WI38 (cell line): ENCODE measurements at regions not wholly inside any gene's neighbourhood (a gene's known extent, or its start where the extent isn't known, plus 50 kb on each side); places are given as distances from the start of the nearest gene placed in this dataset.

ENCODE experiments used
- H3K4me3 ChIP-seq: 2 replicates; pipeline ENCODE4 v1.5.1; 2011; ENCODE audit warnings: low read depth, mild to moderate bottlenecking, control low read depth, low read length
- CTCF ChIP-seq: IDR thresholded peaks from 2 replicates; pipeline ENCODE4 v1.5.1; 2012; ENCODE audit warnings: low read depth, mild to moderate bottlenecking, control low read depth, low read length

- no peak for TF ChIP-seq CTCF
- no peak overlapping the region for H3K4me3 ChIP-seq
Measured at GRCh38 chr7:109503421-109503820, 933.7 kb downstream of the DNAJB9 start.

- H3K4me3 ChIP-seq: no peak overlapping the region
- TF ChIP-seq CTCF: no peak
Measured at GRCh38 chr7:109522585-109522984, 952.9 kb downstream of the DNAJB9 start.

- no peak overlapping the region for H3K4me3 ChIP-seq
- TF ChIP-seq CTCF: no peak
Measured at GRCh38 chr7:109527833-109528232, 958.2 kb downstream of the DNAJB9 start.

GRCh38 chr7:109529712-109530111, 960.0 kb downstream of the DNAJB9 start:
- TF ChIP-seq CTCF: no peak
- no peak overlapping the region for H3K4me3 ChIP-seq

- no peak for TF ChIP-seq CTCF
Measured at GRCh38 chr7:109532262-109532992, 962.8 kb downstream of the DNAJB9 start.

GRCh38 chr7:109545686-109546085, 976.0 kb downstream of the DNAJB9 start:
- no peak for TF ChIP-seq CTCF
- no peak overlapping the region for H3K4me3 ChIP-seq

More at GRCh38 chr7:109532262-109532992, 962.8 kb downstream of the DNAJB9 start:
- H3K4me3 ChIP-seq: no peak overlapping the region

- H3K4me3 ChIP-seq: no peak overlapping the region
- TF ChIP-seq CTCF: no peak
Measured at GRCh38 chr7:109549471-109550193, 980.0 kb downstream of the DNAJB9 start.
